OCI-LY1 (cell line): ENCODE measurements at regions not wholly inside any gene's neighbourhood (a gene's known extent, or its start where the extent isn't known, plus 50 kb on each side); places are given as distances from the start of the nearest gene placed in this dataset.

Experiments
- CTCF ChIP-seq: fragments of 200-600 bp; sonication (generic), shearing (Covaris generic); IDR thresholded peaks from 2 replicates; pipeline ENCODE4 v1.5.1; 2017; ENCODE audit warnings: mild to moderate bottlenecking, antibody characterized with exemption, low read length, moderate library complexity, mixed read lengths
- EZH2 ChIP-seq: fragments of 200-600 bp; sonication (generic), shearing (Covaris generic); IDR thresholded peaks from 2 replicates; pipeline ENCODE4 v1.8.0; 2017; ENCODE audit warnings: borderline replicate concordance, mixed run types, mild to moderate bottlenecking, antibody characterized with exemption, low read length, moderate library complexity, mixed read lengths

GRCh38 chr6:66568271-66568670 is 861.2 kb upstream of the EYS start:
- TF ChIP-seq EZH2 (no peak), CTCF (peak; percentile 12; the same call in 1 of the 2 replicates)
